Retina (tissue), 1 donor: ENCODE measurements at regions not wholly inside any gene's neighbourhood (a gene's known extent, or its start where the extent isn't known, plus 50 kb on each side); places are given as distances from the start of the nearest gene placed in this dataset.

Experiments
- DNase-seq: peaks from one replicate; pipeline ENCODE4 v3.0.0-alpha.2; 2016

- no peak for DNase-seq
Observed at GRCh38 chr1:163824006-163824405, 502.3 kb downstream of the NUF2 start.

- no peak for DNase-seq
Observed at GRCh38 chr1:163824490-163824889, 502.7 kb downstream of the NUF2 start.

GRCh38 chr1:163826500-163826899 lies 504.7 kb downstream of the NUF2 start:
- DNase-seq, result no peak

GRCh38 chr1:163834778-163835177 lies 513.0 kb downstream of the NUF2 start:
- no peak for DNase-seq

DNA sequence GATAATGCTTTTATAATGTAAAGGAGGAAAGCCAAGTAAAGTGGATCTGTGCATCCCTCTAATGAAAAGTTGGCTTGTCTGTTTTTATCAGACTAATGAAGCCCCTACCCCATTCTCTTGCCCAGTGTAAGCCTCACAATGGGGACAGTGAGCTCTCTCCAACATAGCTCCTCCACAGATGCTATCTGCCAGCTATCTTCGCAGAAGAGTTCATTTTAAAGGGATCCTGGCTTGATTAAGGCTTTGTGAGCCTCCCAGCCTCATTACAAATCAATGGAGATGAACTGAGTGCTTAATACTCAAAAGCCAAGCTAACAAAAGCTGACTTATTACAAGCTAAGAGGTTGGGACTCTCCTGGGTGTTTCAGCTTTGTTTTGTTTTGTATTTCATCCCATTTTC lies 514.7 kb downstream of the NUF2 start:
- DNase-seq, result no peak

DNA sequence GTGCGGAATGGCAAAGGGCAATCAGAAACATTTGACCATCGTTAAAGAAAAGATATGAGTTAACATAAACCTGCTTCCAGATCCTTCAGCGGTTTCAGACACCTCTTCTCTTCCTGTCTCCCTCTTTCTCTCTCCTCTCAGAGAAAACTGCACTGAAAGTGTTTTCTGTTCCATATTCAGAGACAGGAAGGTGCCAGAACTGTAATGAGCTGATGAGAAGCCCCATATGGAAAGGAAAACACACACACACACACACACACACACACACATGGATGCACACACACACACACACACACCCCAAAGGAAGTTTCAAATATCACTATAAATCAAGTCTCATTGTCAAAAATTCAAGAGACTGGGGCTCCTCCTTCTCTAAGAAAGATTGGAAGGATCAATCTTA lies 515.5 kb downstream of the NUF2 start:
- DNase-seq, result no peak

DNA sequence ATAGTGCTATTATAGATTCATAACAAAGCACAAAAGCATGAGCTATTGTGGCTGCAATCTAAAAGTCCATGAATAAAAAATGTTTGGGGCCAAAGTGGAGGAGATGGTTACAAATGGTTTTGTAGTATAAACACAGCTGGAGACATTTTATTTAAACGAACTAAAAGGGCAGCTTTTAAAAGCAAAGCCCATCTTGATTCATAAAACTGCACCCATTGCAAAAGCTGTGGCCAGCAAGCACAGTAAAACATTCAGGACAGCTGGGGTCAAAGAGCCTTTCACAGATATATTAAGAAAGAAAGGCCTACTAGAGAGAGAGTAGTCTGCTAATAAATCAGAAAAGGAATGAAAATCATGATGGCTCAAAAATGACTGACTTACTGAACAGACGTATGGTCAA lies 520.8 kb downstream of the NUF2 start:
- no peak for DNase-seq

GRCh38 chr1:163844459-163844858 lies 522.7 kb downstream of the NUF2 start:
- DNase-seq, result peak; percentile 22

- no peak for DNase-seq
Observed at GRCh38 chr1:163845279-163845678, 523.5 kb downstream of the NUF2 start.

GRCh38 chr1:163863731-163864130 lies 542.0 kb downstream of the NUF2 start:
- peak; percentile 26 for DNase-seq

DNA sequence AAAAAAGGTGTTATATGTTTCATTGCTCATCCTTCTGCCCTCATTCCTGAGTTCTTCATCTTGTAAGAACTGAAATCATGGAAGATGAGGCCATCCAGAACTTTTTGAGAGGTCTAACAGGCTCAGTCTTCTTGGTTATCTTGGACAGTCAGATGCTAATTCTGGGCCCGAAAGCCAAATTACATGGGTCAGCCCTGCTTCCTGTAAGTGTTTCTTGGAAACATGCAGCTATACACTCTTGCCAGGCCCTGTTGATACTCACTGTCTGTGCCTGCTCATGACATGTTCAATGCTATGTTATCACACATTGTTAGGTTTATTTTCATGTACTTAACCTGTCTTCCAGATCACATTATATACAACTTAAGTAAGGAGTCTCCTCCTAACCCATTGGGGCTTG lies 542.5 kb downstream of the NUF2 start:
- DNase-seq, result no peak

GRCh38 chr1:163866564-163866963 lies 544.8 kb downstream of the NUF2 start:
- no peak for DNase-seq

DNA sequence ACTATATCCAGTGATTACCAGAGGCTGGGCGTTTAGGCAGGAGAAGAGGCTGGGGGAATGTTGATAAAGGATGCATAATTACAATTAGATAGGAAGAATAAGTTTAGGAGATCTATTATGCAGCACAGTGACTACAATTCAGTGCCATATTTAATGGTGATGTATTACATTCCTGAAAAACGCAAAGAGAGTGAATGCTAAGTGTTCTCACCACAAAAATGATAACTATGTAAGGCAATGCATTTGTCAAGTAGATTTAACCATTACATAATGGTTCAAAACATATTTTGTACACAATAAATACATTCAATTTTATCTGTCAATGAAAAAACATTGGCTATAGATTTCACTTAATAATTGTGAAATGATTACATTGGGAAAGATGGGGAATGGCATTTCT lies 548.9 kb downstream of the NUF2 start:
- no peak for DNase-seq

DNA sequence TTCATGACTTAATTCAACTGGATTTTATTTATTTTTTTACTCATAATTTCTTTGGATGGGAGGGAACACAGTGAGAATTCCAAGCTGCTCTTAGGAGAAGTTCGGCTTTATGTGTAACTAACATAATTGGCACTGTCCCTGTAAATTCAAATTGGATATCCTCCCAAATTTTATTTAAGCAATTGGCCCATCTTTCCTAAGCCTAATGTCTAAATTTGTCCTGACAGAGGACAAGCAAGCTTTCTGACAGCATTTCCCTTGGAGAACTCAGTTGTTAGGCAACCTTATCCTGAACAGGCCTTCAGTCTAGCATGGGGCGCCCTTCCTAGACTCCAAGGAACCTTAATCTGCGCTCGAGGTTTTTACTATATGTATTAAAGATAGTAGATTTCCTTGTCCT lies 550.3 kb downstream of the NUF2 start:
- no peak for DNase-seq

- no peak for DNase-seq
Observed at GRCh38 chr1:163874070-163874469, 552.3 kb downstream of the NUF2 start.

GRCh38 chr1:163875200-163875926 lies 553.6 kb downstream of the NUF2 start:
- DNase-seq, result peak; percentile 42

DNA sequence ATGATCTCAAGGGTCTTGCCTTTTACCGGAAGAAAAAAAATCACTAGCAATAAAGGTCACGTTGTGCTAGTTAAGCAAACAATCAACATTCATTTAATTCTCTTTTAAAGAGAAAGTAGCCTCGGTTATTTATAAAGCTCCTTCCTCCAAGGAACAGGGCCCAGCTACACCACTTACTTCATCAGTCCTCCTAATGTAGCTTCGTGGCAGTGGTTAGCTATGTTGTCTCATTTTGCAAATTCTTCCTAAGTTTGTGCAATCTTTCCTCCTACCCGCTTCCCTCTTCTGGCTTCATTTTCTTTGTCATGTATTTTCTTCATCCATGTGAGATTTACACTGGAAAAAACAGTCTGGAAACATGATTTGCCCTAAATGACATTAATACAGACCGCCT lies 554.2 kb downstream of the NUF2 start:
- DNase-seq, result no peak

- DNase-seq, result no peak
Observed at GRCh38 chr1:163876546-163876945, 554.8 kb downstream of the NUF2 start.

DNA sequence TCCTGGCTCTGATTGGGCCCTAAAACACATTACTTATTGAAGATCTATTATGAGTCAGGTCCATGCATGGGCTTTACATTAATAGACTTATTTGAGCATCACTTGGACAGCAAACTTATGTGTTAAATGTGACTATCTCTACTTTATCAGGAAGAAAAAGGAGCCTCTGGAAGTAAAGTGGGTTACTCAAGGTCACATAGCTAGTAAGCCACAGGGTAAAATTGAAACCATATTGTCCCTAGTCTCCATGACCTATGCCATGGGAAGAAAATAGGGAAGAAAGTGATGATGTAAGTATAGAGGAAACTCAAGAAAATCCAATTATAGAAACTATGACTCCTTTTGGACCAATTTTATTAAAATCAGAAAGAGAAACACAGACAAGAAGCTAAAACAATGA lies 555.3 kb downstream of the NUF2 start:
- no peak for DNase-seq

- no peak for DNase-seq
Observed at GRCh38 chr1:163885510-163885909, 563.8 kb downstream of the NUF2 start.

GRCh38 chr1:163896001-163896400 lies 574.2 kb downstream of the NUF2 start:
- no peak for DNase-seq

- DNase-seq, result no peak
Observed at GRCh38 chr1:163897412-163898155, 575.8 kb downstream of the NUF2 start.

DNA sequence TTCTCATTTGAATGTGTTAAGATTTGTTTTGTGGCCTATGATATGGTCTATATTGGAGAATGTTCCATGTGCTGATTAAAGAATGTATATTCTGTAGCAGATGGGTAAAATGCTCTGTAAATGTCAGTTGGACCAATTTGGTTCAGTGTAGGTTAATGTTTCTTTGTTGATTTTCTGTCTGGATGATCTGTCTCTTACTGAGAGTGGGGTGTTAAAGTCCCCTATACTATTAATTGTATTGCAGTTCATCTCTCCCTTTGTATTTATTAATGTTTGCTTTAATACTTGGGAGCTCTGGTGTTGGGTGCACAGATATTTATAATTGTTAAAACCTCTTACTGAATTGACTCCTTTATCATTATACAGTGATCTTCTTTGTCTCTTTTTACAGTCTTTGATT lies 584.5 kb downstream of the NUF2 start:
- DNase-seq, result no peak

DNA sequence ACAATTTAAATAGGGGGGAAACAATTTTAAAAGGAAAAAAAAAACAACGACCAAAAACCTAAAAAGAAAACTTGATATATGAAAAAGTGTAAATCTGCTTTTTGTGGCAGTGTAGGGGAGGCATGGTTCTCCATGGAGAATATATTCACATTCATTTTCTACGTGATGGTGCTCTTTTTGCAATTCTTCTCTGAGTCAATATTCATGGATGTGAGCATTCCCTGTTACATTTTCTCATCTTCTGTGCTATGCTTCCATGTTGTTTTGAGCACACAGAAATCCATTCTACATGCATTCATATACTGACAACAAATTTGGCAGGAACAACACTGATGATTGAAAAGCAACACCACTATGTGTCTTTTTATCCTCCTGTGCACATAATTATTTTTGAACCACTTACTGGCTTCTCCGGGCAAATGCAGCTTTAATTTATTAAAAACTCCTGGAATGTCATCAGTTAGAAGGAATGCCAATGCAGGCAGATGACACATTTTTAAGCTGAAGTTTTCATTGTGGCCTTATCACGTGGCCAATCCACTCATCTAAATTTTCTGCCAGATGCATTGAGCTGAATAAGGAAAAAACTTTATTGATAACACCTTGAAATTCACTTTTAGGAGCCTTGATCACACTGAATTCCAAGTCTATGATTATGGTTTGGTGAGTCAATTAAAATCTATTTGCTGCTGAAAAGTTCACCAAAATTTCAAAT lies 590.6 kb downstream of the NUF2 start:
- DNase-seq, result no peak
